Spleen (tissue), 11 donors: ENCODE measurements at regions not wholly inside any gene's neighbourhood (a gene's known extent, or its start where the extent isn't known, plus 50 kb on each side); places are given as distances from the start of the nearest gene placed in this dataset.
"Not testable (repeated sequence)": the region's sequence is repeated elsewhere in the genome, so short reads cannot be mapped to it uniquely, and the experiment has no call there.

ENCODE experiments used
- DNase-seq: peaks from one replicate; pipeline ENCODE4 v3.0.0-alpha.2; 2020
- H3K27ac ChIP-seq, 8 donors: fragments of 200-600 bp; sonication (generic) in 7 of 8; 1 replicate in 4 of 8; 2 replicates in 4 of 8; pipeline versions ENCODE4 v1.5.0 to v1.8.0; 2016 to 2021; ENCODE audit warnings: inconsistent platforms in 4 of 8, mild to moderate bottlenecking in 4 of 8, moderate library complexity in 1 of 8
- H3K27me3 ChIP-seq, 7 donors: fragments of 200-600 bp; sonication (generic) in 6 of 7; replicated peaks in 1 of 7; 1 replicate in 4 of 7; 2 replicates in 3 of 7; pipeline versions ENCODE4 v1.5.0 to v1.8.0; 2016 to 2021; ENCODE audit warnings: inconsistent platforms in 3 of 7, mild to moderate bottlenecking in 1 of 7
- H3K36me3 ChIP-seq, 6 donors: fragments of 200-600 bp; sonication (generic) in 5 of 6; 1 replicate in 4 of 6; 2 replicates in 2 of 6; pipeline versions ENCODE4 v1.5.0 to v1.8.0; 2016 to 2021; ENCODE audit warnings: inconsistent platforms in 2 of 6
- H3K4me1 ChIP-seq, 6 donors: fragments of 200-600 bp; sonication (generic) in 5 of 6; 1 replicate in 3 of 6; 2 replicates in 3 of 6; pipeline versions ENCODE4 v1.5.0 to v1.8.0; 2016 to 2021; ENCODE audit warnings: inconsistent platforms in 3 of 6
- H3K4me3 ChIP-seq, 8 donors: fragments of 200-600 bp; sonication (generic) in 7 of 8; 1 replicate in 4 of 8; 2 replicates in 4 of 8; pipeline versions ENCODE4 v1.5.0 to v1.8.0; 2016 to 2021; ENCODE audit warnings: inconsistent platforms in 4 of 8, mild to moderate bottlenecking in 4 of 8, moderate library complexity in 2 of 8
- H3K9me3 ChIP-seq, 8 donors: fragments of 200-600 bp; sonication (generic) in 7 of 8; 1 replicate in 4 of 8; 2 replicates in 4 of 8; pipeline versions ENCODE4 v1.5.0 to v1.8.0; 2016 to 2021; ENCODE audit warnings: inconsistent platforms in 4 of 8
- CTCF ChIP-seq, 11 experiments: fragments of 200-600 bp in 7 of 11; fragments of 450-650 bp in 4 of 11; sonication (generic) in 4 of 11; IDR thresholded peaks in 8 of 11; conservative IDR thresholded peaks in 3 of 11; 1 replicate in 7 of 11; 2 replicates in 4 of 11; pipeline versions ENCODE4 v1.4.0 to v1.8.0; 2016 to 2021; ENCODE audit warnings: antibody characterized with exemption in 11 of 11, inconsistent platforms in 4 of 11, mild to moderate bottlenecking in 1 of 11
- POLR2A ChIP-seq, 3 donors: fragments of 450-650 bp; IDR thresholded peaks; one replicate each; pipeline ENCODE4 v1.5.1; 2017; ENCODE audit warnings: antibody characterized with exemption in 3 of 3, mild to moderate bottlenecking in 1 of 3
- POLR2AphosphoS5 ChIP-seq, 3 donors: sonication (generic); formaldehyde crosslinking; IDR thresholded peaks; one replicate each; pipeline ENCODE4 v1.5.1; 2017; ENCODE audit warnings: antibody characterized with exemption in 3 of 3
- whole genome bisulfite sequencing, 5 donors: extraction: QIAGEN DNeasy Blood & Tissue Kit in 3 of 5; methylation state at CpG; one replicate each; pipeline versions ENCODE4 v1.1.5 to v1.1.7; 2013 to 2018; 5-methylcytosine and 5-hydroxymethylcytosine counted together
- intact Hi-C: fragments of 100-400 bp; cut with DNase I; formaldehyde crosslinking; loops from one replicate; pipeline ENCODE4 v1.15.0; 2023; ENCODE audit warnings: low total_unique reads
- donor health status: healthy with polysubstance abuse.
- donor health status: DM: no; HTN: no; CAD: no; lungs with moderate emphysema.
- donor health status: DM: no; HTN: no; CAD: no.
- donor health status: Bipolar disorder and iron deficiency.
- donor health status: healthy.
- donor health status: DM: no; HTN: no; CAD: no.
- donor health status: DM: yes; HTN: yes; CAD: no.

DNA sequence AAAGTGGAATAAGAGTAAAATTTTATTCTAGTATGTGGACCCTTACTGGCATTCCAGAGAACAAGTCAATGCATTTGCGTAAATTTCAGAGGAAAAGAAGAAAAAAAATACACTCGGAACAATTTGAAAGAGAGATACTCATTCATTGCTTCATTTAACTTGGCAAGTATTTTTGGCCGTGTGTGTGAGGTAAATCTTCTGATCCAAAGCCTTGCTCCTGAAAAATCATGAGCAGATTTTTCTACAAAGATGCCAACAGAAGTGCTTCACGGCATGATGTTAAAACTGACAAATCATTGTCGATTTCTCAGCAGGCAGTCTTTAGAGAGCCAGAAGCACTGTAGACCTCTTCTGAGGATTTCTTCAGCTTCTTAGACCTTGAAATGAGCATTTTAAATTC, 194.0 kb downstream of the COX18 start:
- H3K9me3 ChIP-seq = peaks cover 0 to 21% (median 5%) of the 10 kb centered on the region in 8 donors
- DNase-seq = no peak
- no peaks in the 10 kb centered on the region for H3K27me3 ChIP-seq
- no peak overlapping the region for H3K4me3 ChIP-seq
- WGBS, 5 donors = 67 to 85% (median 84%) methylated on average over 5 of the region's 5 CpGs
- intact Hi-C loops = no loop called here
- H3K27ac ChIP-seq = no peak overlapping the region
- H3K4me1 ChIP-seq = no peaks in the 10 kb centered on the region
- H3K36me3 ChIP-seq = no peaks in the 10 kb centered on the region
- TF ChIP-seq POLR2AphosphoS5 (IDR thresholded peaks at IDR 0.05) (no peak), POLR2A (IDR thresholded peaks at IDR 0.05) (no peak), CTCF (IDR thresholded peaks at IDR 0.05 in 8 of 11, conservative IDR thresholded peaks at IDR 0.05 in 3 of 11) (no peak)

- Histone ChIP-seq H3K9me3 (peaks cover 0 to 19% (median 5%) of the 10 kb centered on the region in 8 donors), H3K27me3 (no peaks in the 10 kb centered on the region), H3K4me3 (no peak overlapping the region), H3K27ac (no peak overlapping the region), H3K4me1 (no peaks in the 10 kb centered on the region), H3K36me3 (no peaks in the 10 kb centered on the region)
- intact Hi-C loops = no loop called here
- 28 to 60% (median 40%) methylated on average over 1 of the region's 1 CpG for WGBS, 5 donors
- no peak for DNase-seq
- TF ChIP-seq POLR2A (IDR thresholded peaks at IDR 0.05) (no peak), POLR2AphosphoS5 (IDR thresholded peaks at IDR 0.05) (no peak), CTCF (IDR thresholded peaks at IDR 0.05 in 8 of 11, conservative IDR thresholded peaks at IDR 0.05 in 3 of 11) (no peak)
Observed at GRCh38 chr4:72875138-72875537, 194.4 kb downstream of the COX18 start.

DNA sequence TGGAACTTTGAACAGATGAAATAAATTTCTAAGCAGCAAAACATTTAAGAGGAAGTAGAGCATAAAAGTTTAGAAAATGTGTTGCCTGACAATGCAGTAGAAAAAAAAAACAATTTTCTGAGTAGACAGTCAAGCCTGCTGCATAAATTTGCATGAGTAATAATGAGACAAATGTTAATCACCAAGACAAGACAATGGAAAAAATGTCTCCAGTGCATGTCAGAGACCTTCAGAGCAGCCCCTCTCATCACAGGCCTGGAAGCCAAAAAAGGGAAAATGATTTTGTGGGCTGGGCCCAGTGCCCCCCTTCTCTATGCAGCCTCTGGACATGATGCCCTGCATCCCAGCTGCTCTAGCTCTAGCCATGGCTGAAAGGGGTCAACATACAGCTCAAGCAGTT, 204.6 kb downstream of the COX18 start:
- intact Hi-C loops = no loop called here
- TF ChIP-seq POLR2AphosphoS5 (IDR thresholded peaks at IDR 0.05) (no peak), POLR2A (IDR thresholded peaks at IDR 0.05) (no peak), CTCF (IDR thresholded peaks at IDR 0.05 in 8 of 11, conservative IDR thresholded peaks at IDR 0.05 in 3 of 11) (no peak)
- H3K36me3 ChIP-seq = no peaks in the 10 kb centered on the region
- DNase-seq = no peak
- no peaks in the 10 kb centered on the region for H3K27me3 ChIP-seq
- peaks cover 0 to 36% (median 21%) of the 10 kb centered on the region in 8 donors for H3K9me3 ChIP-seq
- H3K4me1 ChIP-seq = no peaks in the 10 kb centered on the region
- no peak overlapping the region for H3K27ac ChIP-seq
- no peak overlapping the region for H3K4me3 ChIP-seq

- H3K4me1 ChIP-seq, H3K4me3 ChIP-seq, H3K27ac ChIP-seq, intact Hi-C loops, DNase-seq, H3K27me3 ChIP-seq, H3K36me3 ChIP-seq: not testable (repeated sequence)
- H3K9me3 ChIP-seq = peaks cover 0 to 32% (median 21%) of the 10 kb centered on the region in 8 donors
- WGBS, 5 donors = 74 to 90% (median 85%) methylated on average over 1 of the region's 1 CpG
Observed at GRCh38 chr4:72864277-72864676, 205.2 kb downstream of the COX18 start.

- TF ChIP-seq CTCF (IDR thresholded peaks at IDR 0.05 in 8 of 11, conservative IDR thresholded peaks at IDR 0.05 in 3 of 11) (no peak), POLR2AphosphoS5 (IDR thresholded peaks at IDR 0.05) (no peak), POLR2A (IDR thresholded peaks at IDR 0.05) (no peak)
- H3K9me3 ChIP-seq = no peaks in the 10 kb centered on the region
- H3K4me1 ChIP-seq = no peaks in the 10 kb centered on the region
- no peaks in the 10 kb centered on the region for H3K27me3 ChIP-seq
- DNase-seq = no peak
- no peaks in the 10 kb centered on the region for H3K36me3 ChIP-seq
- no peak overlapping the region for H3K27ac ChIP-seq
- intact Hi-C loops = no loop called here
- H3K4me3 ChIP-seq = no peak overlapping the region
Observed at GRCh38 chr4:72860766-72861165, 208.8 kb downstream of the COX18 start.
